ENCODE measurements at regions not wholly inside any gene's neighbourhood (a gene's known extent, or its start where the extent isn't known, plus 50 kb on each side); places are given as distances from the start of the nearest gene placed in this dataset.
"Not testable (repeated sequence)": the region's sequence is repeated elsewhere in the genome, so short reads cannot be mapped to it uniquely, and the experiment has no call there.

- Mint-ChIP-seq H3K36me3 (no peaks in the 10 kb centered on the region), H3K27ac (no peak overlapping the region), H3K4me1 (peaks cover 24% of the 10 kb centered on the region), H3K27me3 (ENCODE audit: low read depth) (no peaks in the 10 kb centered on the region), H3K4me3 (no peak overlapping the region), H3K9me3 (no peaks in the 10 kb centered on the region)
- DNase-seq (ENCODE audit: low spot score in 2 of 2, unreplicated experiment in 2 of 2), result no peak
- TF ChIP-seq, protein P1, sequence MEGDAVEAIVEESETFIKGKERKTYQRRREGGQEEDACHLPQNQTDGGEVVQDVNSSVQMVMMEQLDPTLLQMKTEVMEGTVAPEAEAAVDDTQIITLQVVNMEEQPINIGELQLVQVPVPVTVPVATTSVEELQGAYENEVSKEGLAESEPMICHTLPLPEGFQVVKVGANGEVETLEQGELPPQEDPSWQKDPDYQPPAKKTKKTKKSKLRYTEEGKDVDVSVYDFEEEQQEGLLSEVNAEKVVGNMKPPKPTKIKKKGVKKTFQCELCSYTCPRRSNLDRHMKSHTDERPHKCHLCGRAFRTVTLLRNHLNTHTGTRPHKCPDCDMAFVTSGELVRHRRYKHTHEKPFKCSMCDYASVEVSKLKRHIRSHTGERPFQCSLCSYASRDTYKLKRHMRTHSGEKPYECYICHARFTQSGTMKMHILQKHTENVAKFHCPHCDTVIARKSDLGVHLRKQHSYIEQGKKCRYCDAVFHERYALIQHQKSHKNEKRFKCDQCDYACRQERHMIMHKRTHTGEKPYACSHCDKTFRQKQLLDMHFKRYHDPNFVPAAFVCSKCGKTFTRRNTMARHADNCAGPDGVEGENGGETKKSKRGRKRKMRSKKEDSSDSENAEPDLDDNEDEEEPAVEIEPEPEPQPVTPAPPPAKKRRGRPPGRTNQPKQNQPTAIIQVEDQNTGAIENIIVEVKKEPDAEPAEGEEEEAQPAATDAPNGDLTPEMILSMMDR (IDR thresholded peaks at IDR 0.05; ENCODE audit: unreplicated experiment), result no peak
These were observed 72.3 kb upstream of the SEM1 start for GRCh38 chr7:96781919-96782318.

DNA sequence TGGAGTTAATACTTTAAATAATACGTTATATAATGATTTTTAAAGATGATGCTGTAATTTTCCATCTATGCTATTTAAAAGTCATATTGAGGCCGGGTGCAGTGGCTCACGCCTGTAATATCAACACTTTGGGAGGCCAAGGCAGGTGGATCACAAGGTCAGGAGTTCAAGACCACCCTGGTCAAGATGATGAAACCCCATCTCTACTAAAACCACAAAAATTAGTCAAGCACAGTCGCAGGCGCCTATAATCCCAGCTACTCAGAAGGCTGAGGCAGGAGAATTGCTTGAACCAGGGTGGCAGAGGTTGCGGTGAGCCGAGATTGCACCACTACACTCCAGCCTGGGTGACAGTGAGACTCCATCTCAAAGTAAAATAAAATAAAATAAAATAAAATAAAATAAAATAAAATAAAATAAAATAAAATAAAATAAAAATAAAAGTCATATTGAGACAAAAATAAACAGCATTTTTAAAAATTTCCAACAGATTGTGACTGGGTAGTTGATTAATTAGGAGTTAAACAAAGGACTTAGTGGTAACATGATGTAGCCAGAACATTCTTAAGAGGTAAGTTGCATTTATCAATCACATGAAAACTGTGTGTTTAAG is 73.1 kb upstream of the SEM1 start:
- H3K4me3 Mint-ChIP-seq; H3K36me3 Mint-ChIP-seq; H3K27ac Mint-ChIP-seq; DNase-seq (ENCODE audit: low spot score in 2 of 2, unreplicated experiment in 2 of 2); H3K9me3 Mint-ChIP-seq; H3K27me3 Mint-ChIP-seq (ENCODE audit: low read depth): not testable (repeated sequence)
- H3K4me1 Mint-ChIP-seq, result peaks cover 33% of the 10 kb centered on the region

DNA sequence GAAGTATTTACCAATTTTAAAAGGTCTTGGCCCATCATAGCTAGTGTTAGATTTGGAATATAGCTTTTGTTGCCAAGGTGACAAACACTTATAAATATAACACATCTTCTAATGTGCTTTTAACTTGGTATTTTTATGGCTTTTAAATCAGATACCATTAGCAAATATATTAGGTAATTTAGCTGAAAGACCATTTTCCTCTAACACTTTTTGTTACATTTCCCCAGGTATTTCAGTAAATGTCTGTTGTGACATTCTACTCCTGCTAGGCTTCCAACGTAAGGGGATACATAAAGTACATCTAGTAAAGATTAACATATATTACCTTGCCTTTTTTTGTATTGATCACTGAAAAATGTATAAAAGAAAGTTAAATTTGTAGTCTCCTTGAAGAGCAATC is 75.0 kb upstream of the SEM1 start:
- Mint-ChIP-seq H3K27me3 (ENCODE audit: low read depth) (no peaks in the 10 kb centered on the region), H3K36me3 (no peaks in the 10 kb centered on the region), H3K9me3 (no peaks in the 10 kb centered on the region), H3K4me1 (peaks cover 40% of the 10 kb centered on the region), H3K27ac (no peak overlapping the region), H3K4me3 (no peak overlapping the region)
- DNase-seq (ENCODE audit: low spot score in 2 of 2, unreplicated experiment in 2 of 2), result no peak
- TF ChIP-seq, protein P1 (IDR thresholded peaks at IDR 0.05; ENCODE audit: unreplicated experiment), result no peak

- Mint-ChIP-seq H3K36me3 (no peaks in the 10 kb centered on the region), H3K27me3 (ENCODE audit: low read depth) (no peaks in the 10 kb centered on the region), H3K4me3 (peak overlapping the region; percentile 13), H3K9me3 (no peaks in the 10 kb centered on the region), H3K27ac (peak overlapping the region; percentile 92), H3K4me1 (peaks cover 40% of the 10 kb centered on the region)
- TF ChIP-seq, protein P1 (IDR thresholded peaks at IDR 0.05; ENCODE audit: unreplicated experiment), result no peak
- peak; percentile 26 to 48 for DNase-seq (ENCODE audit: low spot score in 2 of 2, unreplicated experiment in 2 of 2)
These were observed 76.8 kb upstream of the SEM1 start for GRCh38 chr7:96786261-96786997.

DNA sequence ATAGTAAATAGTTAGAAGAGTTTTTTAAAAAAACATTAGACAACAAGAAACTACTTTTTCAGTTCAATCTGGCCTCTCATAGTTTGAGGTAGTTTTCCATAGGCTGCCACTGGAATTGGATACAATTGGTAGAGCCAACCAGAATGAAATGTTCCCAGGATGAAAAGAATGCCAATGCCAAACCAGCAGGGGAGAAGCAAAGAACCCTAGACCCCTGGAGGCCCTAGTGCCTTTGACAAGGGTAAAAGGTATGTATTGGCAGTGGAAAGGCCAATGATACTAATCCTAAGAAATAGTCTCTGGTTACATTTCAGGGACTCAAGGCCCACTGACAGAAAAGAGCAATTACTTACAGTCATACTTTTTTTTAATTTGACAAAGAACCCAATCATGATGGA is 77.4 kb upstream of the SEM1 start:
- Mint-ChIP-seq H3K36me3 (no peaks in the 10 kb centered on the region), H3K4me3 (no peak overlapping the region), H3K27me3 (ENCODE audit: low read depth) (no peaks in the 10 kb centered on the region), H3K27ac (peak overlapping the region; percentile 92), H3K4me1 (peaks cover 40% of the 10 kb centered on the region), H3K9me3 (no peaks in the 10 kb centered on the region)
- TF ChIP-seq, protein P1 (IDR thresholded peaks at IDR 0.05; ENCODE audit: unreplicated experiment), result no peak
- DNase-seq (ENCODE audit: low spot score in 2 of 2, unreplicated experiment in 2 of 2), result no peak

- Mint-ChIP-seq H3K27me3 (ENCODE audit: low read depth) (no peaks in the 10 kb centered on the region), H3K36me3 (no peaks in the 10 kb centered on the region), H3K27ac (no peak overlapping the region), H3K4me3 (no peak overlapping the region), H3K4me1 (peaks cover 40% of the 10 kb centered on the region), H3K9me3 (no peaks in the 10 kb centered on the region)
- DNase-seq (ENCODE audit: low spot score in 2 of 2, unreplicated experiment in 2 of 2), result no peak
- TF ChIP-seq, protein P1 (IDR thresholded peaks at IDR 0.05; ENCODE audit: unreplicated experiment), result no peak
These were observed 80.3 kb upstream of the SEM1 start for GRCh38 chr7:96789914-96790313.

Measured in mesothelial cell of epicardium (in vitro differentiated cells).